Astrocyte (in vitro differentiated cells and primary cell): ENCODE measurements at regions not wholly inside any gene's neighbourhood (a gene's known extent, or its start where the extent isn't known, plus 50 kb on each side); places are given as distances from the start of the nearest gene placed in this dataset.

Source experiments
- DNase-seq: peaks from one replicate; pipeline ENCODE4 v3.0.0-alpha.2; 2010; ENCODE audit warnings: low read depth
- FAIRE-seq: peaks from 2 replicates; lab custom pipeline; 2011; peaks lifted over from hg19 to GRCh38; lab: Jason Lieb, UNC
- H2AFZ ChIP-seq: 2 replicates; pipeline ENCODE4 v1.6.0; 2012; ENCODE audit warnings: low read depth, low read length, inconsistent platforms
- H3K27ac ChIP-seq: 2 replicates; pipeline ENCODE4 v1.5.1; 2011; ENCODE audit warnings: low read depth, low read length, inconsistent platforms
- H3K27me3 ChIP-seq: 2 replicates; pipeline ENCODE4 v1.6.0; 2011; ENCODE audit warnings: low read length, inconsistent platforms; ENCODE audit not compliant: insufficient read depth
- H3K36me3 ChIP-seq: 2 replicates; pipeline ENCODE4 v1.5.1; 2011; ENCODE audit warnings: low read length, inconsistent platforms; ENCODE audit not compliant: insufficient read depth
- H3K4me1 ChIP-seq: 2 replicates; pipeline ENCODE4 v1.5.1; 2011; ENCODE audit warnings: low read length, inconsistent platforms; ENCODE audit not compliant: insufficient read depth
- H3K4me2 ChIP-seq: 2 replicates; pipeline ENCODE4 v1.6.0; 2012; ENCODE audit warnings: low read length, inconsistent platforms
- H3K4me3 ChIP-seq: 2 replicates; pipeline ENCODE4 v1.5.1; 2011; ENCODE audit warnings: low read depth, mild to moderate bottlenecking, low read length, inconsistent platforms; ENCODE audit not compliant: insufficient read depth
- H3K79me2 ChIP-seq: 2 replicates; pipeline ENCODE4 v1.6.0; 2012; ENCODE audit warnings: mild to moderate bottlenecking, low read length, inconsistent platforms; ENCODE audit not compliant: insufficient read depth
- H3K9ac ChIP-seq: 2 replicates; pipeline ENCODE4 v1.6.0; 2012; ENCODE audit warnings: mild to moderate bottlenecking, low read length, inconsistent platforms
- H3K9me3 ChIP-seq: 2 replicates; pipeline ENCODE4 v1.5.1; 2012; ENCODE audit warnings: low read depth, mild to moderate bottlenecking, low read length, inconsistent platforms; ENCODE audit not compliant: insufficient read depth
- H4K20me1 ChIP-seq: 2 replicates; pipeline ENCODE4 v1.6.0; 2012; ENCODE audit warnings: low read length, inconsistent platforms; ENCODE audit not compliant: insufficient read depth
- H3K27ac Mint-ChIP-seq: one replicate; pipeline ENCODE4 v1.8.0; 2021; ENCODE audit warnings: mild to moderate bottlenecking, mixed read lengths; ENCODE audit not compliant: unreplicated experiment
- H3K27me3 Mint-ChIP-seq: one replicate; pipeline ENCODE4 v1.8.0; 2021; ENCODE audit warnings: low read depth, mixed read lengths; ENCODE audit not compliant: unreplicated experiment
- H3K36me3 Mint-ChIP-seq: one replicate; pipeline ENCODE4 v1.8.0; 2021; ENCODE audit warnings: low read depth, mixed read lengths; ENCODE audit not compliant: unreplicated experiment
- H3K4me1 Mint-ChIP-seq: one replicate; pipeline ENCODE4 v1.8.0; 2021; ENCODE audit warnings: low read depth, mixed read lengths; ENCODE audit not compliant: unreplicated experiment
- H3K4me3 Mint-ChIP-seq: one replicate; pipeline ENCODE4 v1.8.0; 2021; ENCODE audit warnings: mild to moderate bottlenecking, moderate library complexity, mixed read lengths; ENCODE audit not compliant: unreplicated experiment
- H3K9me3 Mint-ChIP-seq: one replicate; pipeline ENCODE4 v1.8.0; 2021; ENCODE audit warnings: mild to moderate bottlenecking, mixed read lengths; ENCODE audit not compliant: unreplicated experiment
- CTCF ChIP-seq: IDR thresholded peaks from 2 replicates; pipeline ENCODE4 v1.5.1; 2011; ENCODE audit warnings: low read depth, mild to moderate bottlenecking, inconsistent platforms, low read length, moderate library complexity; ENCODE audit not compliant: insufficient read depth
- EZH2 ChIP-seq: IDR thresholded peaks from 2 replicates; pipeline ENCODE4 v1.6.1; 2012; ENCODE audit warnings: mild to moderate bottlenecking, low read length, inconsistent platforms; ENCODE audit not compliant: insufficient read depth

DNA sequence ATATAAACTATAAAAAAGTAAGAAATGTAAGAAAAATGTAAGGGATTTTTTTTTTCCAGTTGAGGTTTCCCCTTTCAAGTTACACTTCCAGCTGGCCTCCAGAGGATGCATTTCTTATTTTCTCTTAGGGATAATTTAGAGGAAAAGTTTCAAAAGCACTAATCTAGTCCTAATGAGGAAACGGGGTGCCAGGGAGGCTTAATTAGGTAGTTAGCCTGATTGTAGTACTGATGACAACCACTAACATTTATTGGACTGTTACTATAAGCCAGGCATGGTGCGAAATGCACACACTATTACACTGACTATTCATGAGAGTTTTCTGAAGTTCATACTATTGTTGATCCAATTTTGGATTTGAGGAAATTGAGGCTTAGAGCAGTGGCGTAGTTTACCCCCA lies 290.8 kb upstream of the FMN2 start:
- H3K79me2 ChIP-seq = no peaks in the 10 kb centered on the region
- H3K27me3 ChIP-seq = no peaks in the 10 kb centered on the region
- H3K36me3 ChIP-seq = no peaks in the 10 kb centered on the region
- H4K20me1 ChIP-seq = no peaks in the 10 kb centered on the region
- H2AFZ ChIP-seq = no peak overlapping the region
- no peaks in the 10 kb centered on the region for H3K27me3 Mint-ChIP-seq
- no peaks in the 10 kb centered on the region for H3K4me1 ChIP-seq
- no peak for FAIRE-seq
- H3K27ac Mint-ChIP-seq = no peak overlapping the region
- no peak overlapping the region for H3K4me3 ChIP-seq
- no peak for DNase-seq
- H3K36me3 Mint-ChIP-seq = no peaks in the 10 kb centered on the region
- no peak overlapping the region for H3K27ac ChIP-seq
- H3K4me3 Mint-ChIP-seq = no peak overlapping the region
- no peak overlapping the region for H3K4me2 ChIP-seq
- no peaks in the 10 kb centered on the region for H3K9me3 Mint-ChIP-seq
- TF ChIP-seq EZH2 (no peak), CTCF (no peak)
- H3K4me1 Mint-ChIP-seq = no peaks in the 10 kb centered on the region
- no peak overlapping the region for H3K9ac ChIP-seq
- no peaks in the 10 kb centered on the region for H3K9me3 ChIP-seq

DNA sequence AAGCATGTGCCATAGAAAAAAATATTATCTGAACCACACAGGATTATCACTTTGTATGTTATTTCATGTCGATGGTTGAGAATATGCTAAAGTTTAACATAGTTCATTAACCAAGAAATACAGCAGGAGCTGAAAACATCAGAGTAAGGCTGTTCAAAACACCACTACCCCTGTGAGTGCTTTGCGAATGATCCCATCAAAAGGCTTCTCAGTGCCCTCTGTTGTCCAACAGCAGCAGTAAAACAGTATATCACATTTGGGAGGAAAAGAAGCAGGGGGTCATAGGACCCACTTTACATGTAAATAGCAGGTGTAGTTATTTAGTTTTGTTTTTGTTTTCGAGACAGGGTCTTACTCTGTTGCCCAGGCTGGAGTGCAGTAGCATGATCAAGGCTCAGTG lies 289.4 kb upstream of the FMN2 start:
- no peak overlapping the region for H3K4me3 Mint-ChIP-seq
- TF ChIP-seq EZH2 (no peak), CTCF (no peak)
- Histone ChIP-seq H3K4me3 (no peak overlapping the region), H4K20me1 (no peaks in the 10 kb centered on the region), H3K9me3 (no peaks in the 10 kb centered on the region), H3K79me2 (no peaks in the 10 kb centered on the region), H3K27ac (no peak overlapping the region), H3K27me3 (no peaks in the 10 kb centered on the region), H3K4me2 (no peak overlapping the region), H3K36me3 (no peaks in the 10 kb centered on the region), H3K9ac (no peak overlapping the region), H3K4me1 (no peaks in the 10 kb centered on the region), H2AFZ (no peak overlapping the region)
- FAIRE-seq = no peak
- H3K4me1 Mint-ChIP-seq = no peaks in the 10 kb centered on the region
- no peaks in the 10 kb centered on the region for H3K27me3 Mint-ChIP-seq
- no peaks in the 10 kb centered on the region for H3K36me3 Mint-ChIP-seq
- no peak for DNase-seq
- H3K27ac Mint-ChIP-seq = no peak overlapping the region
- H3K9me3 Mint-ChIP-seq = no peaks in the 10 kb centered on the region

DNA sequence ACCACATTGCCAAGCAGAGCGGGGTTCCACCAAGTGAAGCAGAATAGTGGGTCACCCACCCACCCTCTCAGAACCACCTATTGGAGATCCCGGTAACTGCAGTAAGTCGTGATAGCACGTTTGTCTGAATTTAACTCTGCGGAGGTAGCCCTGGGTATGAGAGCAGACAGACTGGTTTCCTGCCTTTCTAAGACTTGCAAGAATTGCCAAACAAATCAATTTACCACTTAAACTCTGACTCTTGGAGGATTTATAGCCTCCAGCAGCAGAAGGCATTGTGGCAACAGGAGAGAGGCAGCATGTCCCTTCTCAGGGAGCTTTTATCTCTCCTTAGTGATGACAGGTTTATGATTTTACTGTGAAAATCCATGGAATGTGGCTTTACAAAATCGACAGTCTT lies 287.9 kb upstream of the FMN2 start:
- Histone ChIP-seq H3K9me3 (no peaks in the 10 kb centered on the region), H3K79me2 (no peaks in the 10 kb centered on the region), H3K4me1 (no peaks in the 10 kb centered on the region), H3K27me3 (no peaks in the 10 kb centered on the region), H3K4me3 (no peak overlapping the region), H3K9ac (no peak overlapping the region), H3K4me2 (no peak overlapping the region), H3K36me3 (no peaks in the 10 kb centered on the region), H2AFZ (no peak overlapping the region), H3K27ac (no peak overlapping the region), H4K20me1 (no peaks in the 10 kb centered on the region)
- Mint-ChIP-seq H3K9me3 (no peaks in the 10 kb centered on the region), H3K27me3 (no peaks in the 10 kb centered on the region), H3K27ac (no peak overlapping the region), H3K4me3 (no peak overlapping the region), H3K4me1 (no peaks in the 10 kb centered on the region), H3K36me3 (no peaks in the 10 kb centered on the region)
- no peak for FAIRE-seq
- DNase-seq = no peak
- TF ChIP-seq CTCF (no peak), EZH2 (no peak)
